NCI-H748 treated with DMSO at 0.1 percent for 48 hours (cell line): ENCODE measurements at regions not wholly inside any gene's neighbourhood (a gene's known extent, or its start where the extent isn't known, plus 50 kb on each side); places are given as distances from the start of the nearest gene placed in this dataset.

Experiments used
- DNase-seq: peaks from one replicate; lab custom pipeline; 2025; lab: John Stamatoyannopoulos, UW

- no peak for DNase-seq
Measured at GRCh38 chr9:2916382-2916985, 72.6 kb upstream of the PUM3 start.

GRCh38 chr9:2913026-2913425 lies 69.1 kb upstream of the PUM3 start:
- no peak for DNase-seq

GRCh38 chr9:2907411-2907810 lies 63.5 kb upstream of the PUM3 start:
- no peak for DNase-seq

GRCh38 chr9:2904242-2904930 lies 60.5 kb upstream of the PUM3 start:
- DNase-seq, result no peak
